ENCODE measurements at regions not wholly inside any gene's neighbourhood (a gene's known extent, or its start where the extent isn't known, plus 50 kb on each side); places are given as distances from the start of the nearest gene placed in this dataset.

DNA sequence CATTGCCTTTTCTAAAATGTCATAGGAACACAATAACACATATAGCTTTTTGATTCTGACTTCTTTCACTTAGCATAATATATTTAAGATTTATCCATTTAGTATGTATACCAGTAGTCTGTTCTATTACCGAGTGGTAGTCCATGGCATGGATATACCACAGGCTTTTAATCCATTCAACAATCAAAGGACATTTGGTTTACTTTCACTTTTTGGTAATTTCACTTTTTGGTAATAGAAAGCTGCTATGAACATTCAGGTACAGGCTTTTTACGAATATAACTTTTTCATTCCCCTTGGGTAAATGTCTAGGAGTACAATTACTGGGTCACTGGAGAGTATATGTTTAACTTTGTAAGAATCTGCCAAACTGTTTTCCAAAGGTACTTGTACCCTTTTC is 100.7 kb upstream of the PRICKLE1 start:
- TF ChIP-seq, protein P1, sequence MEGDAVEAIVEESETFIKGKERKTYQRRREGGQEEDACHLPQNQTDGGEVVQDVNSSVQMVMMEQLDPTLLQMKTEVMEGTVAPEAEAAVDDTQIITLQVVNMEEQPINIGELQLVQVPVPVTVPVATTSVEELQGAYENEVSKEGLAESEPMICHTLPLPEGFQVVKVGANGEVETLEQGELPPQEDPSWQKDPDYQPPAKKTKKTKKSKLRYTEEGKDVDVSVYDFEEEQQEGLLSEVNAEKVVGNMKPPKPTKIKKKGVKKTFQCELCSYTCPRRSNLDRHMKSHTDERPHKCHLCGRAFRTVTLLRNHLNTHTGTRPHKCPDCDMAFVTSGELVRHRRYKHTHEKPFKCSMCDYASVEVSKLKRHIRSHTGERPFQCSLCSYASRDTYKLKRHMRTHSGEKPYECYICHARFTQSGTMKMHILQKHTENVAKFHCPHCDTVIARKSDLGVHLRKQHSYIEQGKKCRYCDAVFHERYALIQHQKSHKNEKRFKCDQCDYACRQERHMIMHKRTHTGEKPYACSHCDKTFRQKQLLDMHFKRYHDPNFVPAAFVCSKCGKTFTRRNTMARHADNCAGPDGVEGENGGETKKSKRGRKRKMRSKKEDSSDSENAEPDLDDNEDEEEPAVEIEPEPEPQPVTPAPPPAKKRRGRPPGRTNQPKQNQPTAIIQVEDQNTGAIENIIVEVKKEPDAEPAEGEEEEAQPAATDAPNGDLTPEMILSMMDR (IDR thresholded peaks at IDR 0.05 in 4 of 5, conservative IDR thresholded peaks at IDR 0.05 in 1 of 5) = no peak
- TF ChIP-seq POLR2A (IDR thresholded peaks at IDR 0.05) = no peak
